Transverse colon (tissue), 3 donors: ENCODE measurements at regions not wholly inside any gene's neighbourhood (a gene's known extent, or its start where the extent isn't known, plus 50 kb on each side); places are given as distances from the start of the nearest gene placed in this dataset.
"Not testable (repeated sequence)": the region's sequence is repeated elsewhere in the genome, so short reads cannot be mapped to it uniquely, and the experiment has no call there.

Source experiments
- CTCF ChIP-seq, 5 experiments: fragments of 200-600 bp in 3 of 5; fragments of 450-650 bp in 2 of 5; sonication (generic) in 3 of 5; IDR thresholded peaks; 1 replicate in 2 of 5; 2 replicates in 3 of 5; pipeline ENCODE4 v1.5.1; 2016 to 2017; ENCODE audit warnings: antibody characterized with exemption in 5 of 5, inconsistent platforms in 3 of 5, mild to moderate bottlenecking in 2 of 5, moderate library complexity in 1 of 5
- EP300 ChIP-seq: sonication (generic); formaldehyde crosslinking; IDR thresholded peaks from one replicate; pipeline ENCODE4 v1.6.1; 2017; ENCODE audit warnings: antibody characterized with exemption, low read depth
- POLR2A ChIP-seq: fragments of 450-650 bp; IDR thresholded peaks from one replicate; pipeline ENCODE4 v1.6.1; 2016; ENCODE audit warnings: antibody characterized with exemption, mild to moderate bottlenecking, moderate library complexity

DNA sequence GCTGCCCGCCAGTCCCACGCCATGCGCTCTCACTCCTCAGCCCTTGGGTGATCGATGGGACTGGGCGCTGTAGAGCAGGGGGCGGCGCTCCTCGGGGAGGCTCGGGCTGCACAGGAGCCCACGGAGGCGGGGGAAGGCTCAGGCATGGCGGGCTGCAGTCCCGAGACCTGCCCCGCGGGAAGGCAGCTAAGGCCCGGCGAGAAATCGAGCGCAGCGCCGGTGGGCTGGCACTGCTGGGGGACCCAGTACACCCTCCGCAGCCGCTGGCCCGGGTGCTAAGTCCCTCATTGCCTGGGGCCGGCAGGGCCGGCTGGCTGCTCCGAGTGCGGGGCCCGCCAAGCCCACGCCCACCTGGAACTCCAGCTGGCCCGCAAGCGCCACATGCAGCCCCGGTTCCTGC lies 102.2 kb upstream of the PDE10A start:
- not testable (repeated sequence) for TF ChIP-seq CTCF (IDR thresholded peaks at IDR 0.05); POLR2A; EP300
